Stimulated activated CD4-positive, alpha-beta T cell treated with anti-CD3 and anti-CD28 coated beads, TNF-alpha, amount 100 ng/mL, for 4 hours (primary cell): ENCODE measurements at regions not wholly inside any gene's neighbourhood (a gene's known extent, or its start where the extent isn't known, plus 50 kb on each side); places are given as distances from the start of the nearest gene placed in this dataset.

Source experiments
- DNase-seq, 3 experiments: peaks; one replicate each; pipeline ENCODE4 v3.0.0-alpha.2; 2020; ENCODE audit warnings: low read depth in 3 of 3

DNA sequence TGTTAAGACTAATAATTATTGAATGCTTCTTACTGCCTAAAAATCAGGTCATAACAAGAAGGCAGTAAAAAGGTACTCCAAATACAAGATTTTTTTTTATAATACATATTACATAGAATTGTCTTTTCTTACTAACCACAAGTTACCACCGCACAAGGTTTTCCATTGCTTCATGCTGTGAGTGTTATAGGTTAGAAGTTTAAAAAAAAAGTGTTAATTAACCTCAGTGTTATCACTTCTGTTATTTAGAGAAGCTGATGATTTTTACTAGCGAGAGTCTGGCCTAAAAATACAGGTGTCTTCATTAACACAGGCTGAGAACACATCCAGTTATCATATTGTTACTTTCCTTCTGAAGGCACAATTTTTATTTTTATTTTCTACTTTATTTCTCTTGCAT lies 1281.9 kb upstream of the CELF2 start:
- no peak for DNase-seq

DNA sequence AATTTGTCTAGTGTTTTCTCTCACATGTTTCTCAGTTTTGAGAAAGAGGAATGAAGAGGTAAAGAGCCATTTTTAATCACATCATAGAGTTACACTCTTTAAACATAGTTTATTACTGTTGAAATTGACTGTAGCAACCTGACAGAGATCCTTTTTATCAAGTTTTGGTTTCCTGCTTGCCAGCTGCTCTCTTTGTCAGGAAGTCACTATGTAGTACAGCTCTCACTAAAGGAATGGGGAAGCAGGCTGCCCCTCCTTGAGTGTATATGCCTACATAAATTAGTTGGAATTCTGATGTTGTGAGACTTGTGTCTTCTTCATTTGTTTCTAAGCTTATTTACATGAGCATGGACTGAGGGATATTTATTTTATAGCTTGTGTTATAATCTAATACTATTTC lies 1274.0 kb upstream of the CELF2 start:
- no peak for DNase-seq

DNA sequence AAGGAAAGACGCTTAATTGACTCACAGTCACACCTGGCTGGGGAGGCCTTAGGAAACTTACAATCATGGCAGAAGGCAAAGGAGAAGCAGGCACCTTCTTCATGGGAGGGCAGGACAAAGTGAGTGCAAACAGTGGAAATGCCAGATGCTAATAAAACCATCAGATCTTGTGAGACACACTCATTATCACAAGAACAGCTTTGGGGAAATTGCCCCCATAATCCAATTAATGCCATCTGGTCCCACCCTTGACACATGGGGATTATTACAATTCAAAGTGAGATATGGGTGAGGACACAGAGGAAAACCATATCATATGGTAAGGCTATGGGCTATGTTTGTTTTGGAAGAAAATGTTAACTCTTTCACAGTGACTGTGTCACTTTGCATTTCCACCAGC lies 1272.5 kb upstream of the CELF2 start:
- no peak for DNase-seq

DNA sequence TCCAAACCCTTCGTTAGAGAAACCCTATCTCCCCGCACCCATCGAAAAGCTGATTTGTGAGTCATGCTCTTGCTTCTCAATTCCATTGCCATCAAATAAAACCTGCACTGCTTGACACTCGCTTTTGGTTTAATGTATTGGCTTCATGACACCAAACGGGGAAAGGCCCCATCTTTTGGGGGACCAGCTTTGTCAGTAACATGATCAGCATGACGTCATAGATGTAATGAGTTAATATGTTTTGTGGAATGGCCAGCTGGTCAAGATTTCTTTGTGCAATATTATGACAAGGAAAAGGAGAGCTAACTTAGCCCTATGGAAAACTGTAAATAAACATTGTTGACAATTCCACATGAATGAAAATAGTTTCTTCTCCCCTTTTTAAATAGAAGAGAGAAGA lies 1260.5 kb upstream of the CELF2 start:
- DNase-seq = no peak

DNA sequence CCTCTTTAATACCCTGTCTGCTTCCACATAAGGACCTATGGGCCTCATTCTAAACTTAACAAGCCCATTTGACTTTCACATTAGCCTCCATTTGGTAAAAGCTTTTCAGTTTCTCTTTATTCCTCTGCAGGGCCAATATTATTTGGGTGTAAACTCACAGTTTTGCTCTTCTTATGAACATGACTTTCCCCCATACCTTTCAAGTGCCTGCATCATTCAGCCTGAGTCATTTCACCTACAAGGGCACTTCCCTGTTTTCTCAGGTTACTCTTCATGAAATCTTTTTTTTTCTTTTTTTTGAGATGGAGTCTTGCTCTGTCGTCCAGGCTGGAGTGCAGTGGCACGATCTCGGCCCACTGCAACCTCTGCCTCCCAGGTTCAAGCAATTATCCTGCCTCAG lies 1258.1 kb upstream of the CELF2 start:
- no peak for DNase-seq

DNA sequence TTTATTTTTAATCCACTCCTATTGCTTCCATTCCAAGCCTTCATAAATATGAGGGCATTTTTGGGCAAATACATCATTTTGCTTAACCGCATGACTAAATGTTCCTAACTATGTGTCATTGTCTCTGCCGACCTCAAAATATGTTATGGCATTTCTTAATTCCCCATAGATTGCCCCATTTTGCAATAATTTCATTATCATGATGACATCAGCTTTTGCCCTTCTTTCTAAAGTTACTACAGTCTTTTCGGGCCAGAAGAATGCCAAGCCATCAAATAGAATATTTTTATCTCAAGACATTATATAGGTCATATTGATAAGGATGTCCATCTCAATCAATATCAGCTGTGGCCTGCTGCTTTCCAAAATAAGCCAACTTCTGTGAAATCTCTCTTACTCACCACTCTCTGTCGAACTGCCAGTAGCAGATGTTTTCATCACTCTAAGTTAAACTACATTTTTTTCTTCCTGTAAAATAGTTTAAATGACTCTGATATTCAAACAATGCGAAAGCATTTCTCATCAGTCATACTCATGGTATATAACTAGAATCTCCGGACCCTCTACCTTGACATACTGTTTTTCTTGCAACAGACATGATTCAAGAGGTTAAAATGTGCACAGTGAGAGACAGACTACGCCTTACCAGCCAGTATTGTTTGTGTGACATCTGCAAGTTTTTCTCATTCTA lies 1254.6 kb upstream of the CELF2 start:
- no peak for DNase-seq

DNA sequence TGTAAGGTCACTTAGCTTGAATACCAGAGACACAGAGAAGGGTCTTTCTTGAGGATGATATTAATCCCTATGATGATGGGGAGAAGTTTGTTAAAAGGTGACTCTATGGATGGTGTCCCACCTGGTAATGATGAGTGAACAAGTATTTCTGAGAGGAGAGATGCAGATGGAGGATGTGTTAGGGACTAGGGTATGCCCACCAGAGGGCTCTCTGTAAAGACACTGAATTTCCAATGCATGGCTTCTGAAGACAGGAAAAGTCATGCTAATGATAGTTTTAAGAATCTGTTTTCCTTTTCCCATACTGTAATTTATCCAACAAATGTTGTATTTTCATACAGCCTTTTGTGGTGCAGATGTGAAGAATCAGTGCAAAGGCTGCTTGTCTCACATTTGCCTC lies 1250.9 kb upstream of the CELF2 start:
- no peak for DNase-seq

DNA sequence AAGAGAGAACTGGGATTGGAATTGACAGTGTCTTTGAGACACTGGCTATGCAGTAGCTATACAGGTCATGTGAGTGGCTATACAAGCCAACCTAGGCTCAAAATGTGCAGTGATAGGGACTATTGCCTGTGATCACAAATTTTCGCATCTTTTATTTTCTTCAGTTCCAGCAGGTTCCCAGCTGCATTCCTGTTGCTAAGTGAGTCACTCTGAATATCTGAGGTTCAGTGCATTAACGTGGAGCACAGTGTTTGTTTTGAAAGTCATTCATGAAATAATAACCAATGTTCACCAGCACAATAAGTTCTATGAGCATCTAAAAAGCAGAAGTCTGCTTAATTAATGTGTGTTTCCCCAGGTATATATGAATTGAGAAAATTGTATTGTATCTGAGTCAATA lies 1236.0 kb upstream of the CELF2 start:
- DNase-seq = no peak

DNA sequence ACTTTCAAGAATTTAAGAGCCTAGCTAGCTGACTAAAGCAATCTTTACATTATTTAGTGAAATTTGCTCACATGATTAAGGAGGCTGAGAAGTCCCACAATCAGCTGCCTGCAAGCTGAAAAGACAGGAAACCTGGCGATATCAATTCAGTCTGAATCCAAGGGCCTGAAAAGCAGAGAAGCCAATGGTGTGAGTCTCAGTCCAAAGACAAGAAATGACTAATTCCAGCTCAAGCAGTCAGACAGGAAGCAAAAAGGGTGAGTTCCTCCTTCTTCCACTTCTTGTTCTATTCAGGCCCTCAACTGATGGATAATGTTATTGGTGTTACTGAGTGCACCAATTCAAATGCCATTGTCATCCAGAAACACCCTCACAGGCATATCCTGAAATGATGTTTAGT lies 1231.6 kb upstream of the CELF2 start:
- DNase-seq = no peak

DNA sequence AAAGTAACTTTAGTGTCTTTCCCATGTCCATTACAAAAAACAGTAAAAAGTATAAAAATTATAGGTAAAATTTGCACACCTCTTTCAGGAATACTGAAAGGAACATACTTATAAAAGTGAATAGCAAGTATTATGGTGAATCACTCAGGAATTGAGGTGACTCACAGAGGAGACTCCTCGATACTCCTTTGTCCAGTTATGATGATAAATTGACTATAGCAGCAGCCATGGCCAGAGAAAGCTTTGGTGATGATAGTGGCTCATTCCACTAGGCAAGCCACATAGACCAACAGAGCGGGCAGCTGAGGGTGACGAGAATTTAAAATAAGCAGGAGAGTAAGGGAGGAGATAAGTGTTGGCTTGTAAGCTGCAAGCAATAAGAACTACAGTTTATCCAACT lies 1231.1 kb upstream of the CELF2 start:
- no peak for DNase-seq

DNA sequence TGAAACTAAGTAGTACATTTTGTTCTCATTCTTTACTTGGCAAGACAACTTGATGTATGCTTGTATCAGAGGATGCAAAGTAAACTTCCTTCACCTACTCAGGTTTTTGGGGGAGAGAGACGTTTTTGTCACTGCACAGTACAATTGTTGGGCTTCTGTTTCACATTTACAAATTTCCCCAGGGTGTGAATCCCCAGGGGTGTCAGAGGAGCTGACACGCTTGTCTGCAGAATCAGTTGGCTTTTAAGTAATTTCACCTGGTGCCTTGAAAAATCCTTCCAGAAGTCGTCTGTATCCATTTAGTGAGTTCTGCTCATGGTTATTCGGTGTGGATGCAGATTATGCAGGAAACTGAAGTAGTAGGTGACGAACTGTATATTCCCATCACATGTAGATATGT lies 1227.7 kb upstream of the CELF2 start:
- no peak for DNase-seq

DNA sequence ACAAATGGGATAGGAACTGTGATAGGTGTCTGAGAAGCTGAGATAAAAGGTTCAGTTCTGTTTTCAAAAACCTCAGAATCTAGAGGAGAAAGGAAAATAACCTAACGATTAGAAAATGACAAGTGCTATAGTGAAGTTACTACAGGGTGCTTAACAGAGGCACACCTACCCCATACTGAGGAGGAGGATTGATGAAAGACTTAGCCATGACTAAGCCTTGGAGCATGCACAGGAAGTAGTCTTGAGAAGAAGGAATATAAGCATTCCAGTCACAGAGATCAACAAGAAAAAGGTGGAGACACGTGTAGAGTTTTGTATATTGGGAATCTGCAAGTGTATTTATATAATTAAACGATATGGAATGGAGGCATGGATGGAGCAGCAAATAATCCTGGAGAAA lies 1225.5 kb upstream of the CELF2 start:
- DNase-seq = no peak

DNA sequence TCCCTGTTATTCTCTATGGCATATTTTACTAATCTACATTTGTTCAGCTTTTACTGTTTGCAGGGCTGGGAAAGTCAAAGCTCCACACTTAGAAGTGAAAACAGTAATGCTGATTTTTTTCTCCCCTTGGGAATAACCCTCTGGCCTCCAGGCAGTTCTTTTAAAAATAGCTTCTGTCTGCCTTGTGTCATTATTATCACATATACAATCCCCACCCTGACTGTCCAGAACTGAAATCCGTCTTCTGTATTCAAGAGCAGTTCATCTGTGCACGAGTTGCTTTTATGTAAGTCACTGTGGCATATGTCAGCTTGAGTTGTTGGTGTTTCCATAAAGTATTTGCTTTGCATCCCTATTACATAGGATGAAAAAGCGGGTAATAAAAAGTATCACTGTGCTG lies 1221.1 kb upstream of the CELF2 start:
- DNase-seq = no peak

DNA sequence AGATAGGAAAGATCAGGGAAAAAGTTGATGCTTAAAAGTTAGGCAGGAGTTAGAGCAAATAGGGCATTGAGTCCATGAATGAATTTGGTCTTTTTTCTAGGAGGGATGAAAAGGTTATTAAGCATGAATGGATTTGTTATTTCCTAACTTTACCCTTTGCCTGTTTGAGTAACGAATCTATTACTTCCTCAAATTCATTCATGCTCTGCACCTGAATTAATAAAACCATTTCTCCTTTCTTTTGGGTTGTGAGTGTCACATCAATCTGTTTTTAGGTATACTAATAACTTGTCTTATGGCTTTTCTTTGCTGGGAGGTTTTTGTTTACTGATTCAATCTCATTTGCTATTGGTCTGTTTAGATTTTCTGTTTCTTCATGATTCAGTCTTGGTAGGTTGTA lies 1217.7 kb upstream of the CELF2 start:
- DNase-seq = no peak

DNA sequence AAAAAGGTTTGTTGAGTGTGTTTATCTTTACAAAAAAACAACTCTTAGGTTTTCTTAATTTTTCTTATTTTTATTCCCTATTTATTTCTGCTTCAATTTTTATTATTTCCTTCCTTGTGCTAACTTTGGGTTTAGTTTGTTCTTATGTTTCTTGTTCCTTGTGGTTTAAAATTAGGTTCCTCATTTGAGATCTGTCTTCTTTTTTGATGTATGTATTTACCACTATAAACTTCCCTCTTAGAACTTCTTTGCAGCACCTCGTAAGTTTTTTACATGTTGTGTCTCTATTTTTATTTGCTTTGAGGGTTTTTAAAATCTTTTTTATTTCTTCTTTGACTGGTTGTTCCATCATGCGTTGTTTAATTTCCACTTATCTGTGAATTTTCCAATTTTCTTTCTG lies 1217.1 kb upstream of the CELF2 start:
- no peak for DNase-seq

DNA sequence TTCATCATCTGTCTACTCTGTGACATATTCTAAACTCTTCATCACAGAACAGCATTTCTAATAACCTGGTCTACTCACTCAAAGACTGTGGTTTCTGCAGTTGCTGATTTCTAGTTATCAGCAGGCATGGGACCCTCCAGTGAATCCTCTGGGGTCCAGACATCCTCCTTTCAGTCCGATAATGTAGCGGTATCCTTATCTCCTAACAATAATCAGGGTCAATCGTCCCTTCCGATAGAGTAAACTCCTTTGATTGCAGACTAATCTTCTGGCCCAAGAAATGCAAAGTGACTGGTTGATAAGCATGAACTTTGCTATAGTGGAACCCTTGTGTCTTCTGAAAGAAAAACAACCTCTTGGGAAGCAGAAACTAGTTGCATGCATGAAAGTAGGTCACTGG lies 1209.8 kb upstream of the CELF2 start:
- no peak for DNase-seq

DNA sequence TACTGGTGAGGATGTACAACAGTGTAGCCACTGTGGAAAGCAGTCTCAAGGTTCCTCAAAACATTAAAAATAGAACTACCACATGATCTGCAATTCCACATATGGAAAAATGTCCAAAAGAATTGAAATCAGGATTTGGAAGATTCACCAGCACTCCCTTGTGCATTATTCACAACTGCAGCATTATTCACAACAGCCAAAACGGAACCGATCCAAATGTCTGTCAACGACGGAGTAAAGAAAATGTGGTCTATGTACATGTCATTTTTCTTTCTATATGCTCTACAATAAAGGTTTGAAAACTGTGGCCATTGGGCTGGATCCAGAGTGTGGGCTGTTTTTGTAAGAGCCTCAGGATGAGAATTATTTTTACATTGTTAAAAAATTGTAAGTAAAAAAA lies 1206.1 kb upstream of the CELF2 start:
- no peak for DNase-seq

DNA sequence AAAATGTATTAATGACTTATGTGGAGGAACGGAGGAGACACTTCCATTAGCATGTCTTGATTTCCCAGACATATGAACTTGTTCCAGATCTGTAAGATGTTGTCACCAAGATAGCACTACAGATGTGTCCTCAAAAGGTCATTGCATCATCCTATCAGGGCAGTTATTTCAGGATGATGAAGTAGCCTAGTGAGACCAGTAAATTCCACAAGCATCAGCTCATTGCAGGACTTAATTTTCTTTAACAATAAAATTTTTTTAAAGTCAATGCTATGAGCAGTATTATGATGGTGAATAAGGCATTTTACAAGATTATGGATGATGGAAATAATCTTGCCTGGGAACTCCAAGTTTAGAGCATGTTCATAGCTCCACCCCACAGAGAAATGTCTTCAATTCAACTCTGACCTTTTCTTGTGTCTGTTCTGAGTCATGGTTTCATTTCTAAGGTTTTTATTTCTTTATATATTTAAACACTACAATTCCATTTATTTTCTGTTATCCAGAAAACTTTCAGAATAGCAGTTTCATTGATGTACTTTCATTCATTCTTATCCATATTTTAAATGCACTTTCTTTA lies 1203.3 kb upstream of the CELF2 start:
- DNase-seq = no peak

DNA sequence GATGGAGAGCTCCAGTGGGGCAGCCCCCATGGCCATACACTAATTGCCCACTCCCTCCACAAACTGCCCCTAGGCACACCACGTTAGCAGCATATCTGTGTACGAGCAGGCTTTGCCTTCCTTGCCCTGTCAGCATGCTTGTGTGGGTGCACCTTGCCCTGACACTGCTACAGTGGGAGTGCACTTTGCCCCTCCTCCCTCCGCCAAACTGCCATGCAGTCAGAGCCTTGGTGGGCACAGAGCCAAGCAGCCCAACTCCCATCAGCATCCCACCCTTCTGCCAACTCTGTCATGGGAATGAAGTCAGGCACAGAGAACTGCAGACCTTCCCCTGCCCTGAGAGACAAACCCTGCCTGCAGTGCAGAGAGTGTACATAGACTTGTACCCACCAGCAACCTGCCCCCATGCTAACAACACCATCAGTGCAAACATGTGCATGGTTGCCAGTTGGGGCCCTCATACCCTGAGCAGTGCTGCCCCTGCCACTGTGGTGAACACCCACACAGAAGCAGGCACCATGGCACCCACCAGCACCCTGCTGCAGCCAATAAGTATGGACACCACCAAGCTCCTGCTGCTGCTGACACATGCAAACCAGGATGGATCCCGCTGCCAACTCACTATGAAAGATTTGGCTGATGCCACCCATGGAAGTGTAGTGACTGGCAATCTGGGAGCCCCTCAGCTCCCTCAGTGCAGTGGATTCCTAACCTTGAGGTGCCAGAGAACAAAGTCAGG lies 1197.7 kb upstream of the CELF2 start:
- no peak for DNase-seq

DNA sequence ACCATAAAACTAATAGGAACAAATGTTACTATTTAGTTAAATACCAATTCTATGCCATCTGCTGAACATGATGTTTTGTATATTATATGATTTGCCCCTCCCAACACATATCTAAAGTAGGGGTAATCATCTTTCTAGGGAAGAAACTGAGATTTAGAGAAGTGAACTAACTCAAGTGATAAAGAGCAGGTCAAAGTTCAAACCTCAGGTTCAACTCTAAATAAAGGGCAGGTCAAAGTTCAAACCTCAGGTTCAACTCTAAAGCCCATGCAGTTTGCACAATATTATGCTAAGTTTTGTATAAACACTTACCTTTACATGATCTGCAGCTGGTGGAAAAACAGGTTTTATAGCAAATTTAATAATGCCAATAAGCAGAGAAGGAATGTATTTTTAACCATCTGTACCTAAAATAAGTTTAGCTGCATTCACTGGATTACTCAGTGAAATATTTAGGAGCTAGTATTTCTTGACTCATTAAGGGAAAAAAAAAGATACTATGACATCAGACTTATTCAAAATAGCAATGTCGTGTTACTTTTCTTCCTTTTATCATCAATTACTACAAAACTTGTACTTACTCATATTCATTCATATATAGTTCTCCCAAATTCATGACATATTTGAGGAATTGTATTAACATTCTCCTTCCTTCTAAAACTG lies 1194.3 kb upstream of the CELF2 start:
- DNase-seq = no peak

DNA sequence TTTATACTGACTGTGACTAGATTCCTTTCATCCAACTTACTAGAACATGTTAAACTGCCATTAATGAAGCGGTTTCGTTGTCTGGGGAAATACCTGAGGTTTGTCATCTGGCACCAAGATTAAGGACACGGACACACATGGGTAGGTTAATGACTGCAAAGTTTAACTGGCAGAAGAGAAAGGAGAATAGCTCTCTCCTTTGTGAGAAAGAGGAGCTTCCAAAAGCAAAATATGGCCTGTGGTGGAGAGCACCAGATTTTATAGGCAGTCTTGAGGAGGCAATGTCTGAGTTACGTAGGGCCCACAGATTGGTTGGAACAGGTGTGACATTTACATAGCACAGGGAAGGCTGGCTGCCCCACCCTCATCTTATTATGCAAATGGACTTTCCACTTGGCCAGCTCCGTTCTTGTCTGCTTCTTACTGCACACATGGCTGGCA lies 1193.0 kb upstream of the CELF2 start:
- no peak for DNase-seq

DNA sequence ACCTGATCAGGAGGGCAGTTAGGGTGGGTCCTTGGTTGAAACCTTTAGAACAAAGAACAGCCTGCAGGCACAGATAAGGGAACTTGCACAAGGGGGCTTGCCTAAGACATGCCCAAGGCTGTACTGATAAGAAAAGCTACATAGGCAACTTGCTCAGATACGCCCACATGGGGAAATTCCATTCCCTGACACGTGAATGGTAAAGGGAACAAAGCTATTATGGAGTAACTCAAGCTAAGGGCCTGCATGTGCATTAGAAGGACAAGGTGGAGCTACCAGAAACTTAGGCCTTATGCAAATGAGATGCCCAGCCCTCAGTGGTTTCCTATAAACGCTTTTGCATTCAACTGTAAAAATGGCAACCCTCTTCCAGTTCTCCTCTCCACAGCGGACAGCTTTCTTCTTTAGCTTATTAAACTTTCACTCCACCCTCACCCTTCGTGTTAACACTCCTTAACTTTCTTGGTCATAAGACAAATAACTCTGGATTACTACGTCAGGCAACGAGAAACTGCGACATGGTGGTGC lies 1192.1 kb upstream of the CELF2 start:
- no peak for DNase-seq

DNA sequence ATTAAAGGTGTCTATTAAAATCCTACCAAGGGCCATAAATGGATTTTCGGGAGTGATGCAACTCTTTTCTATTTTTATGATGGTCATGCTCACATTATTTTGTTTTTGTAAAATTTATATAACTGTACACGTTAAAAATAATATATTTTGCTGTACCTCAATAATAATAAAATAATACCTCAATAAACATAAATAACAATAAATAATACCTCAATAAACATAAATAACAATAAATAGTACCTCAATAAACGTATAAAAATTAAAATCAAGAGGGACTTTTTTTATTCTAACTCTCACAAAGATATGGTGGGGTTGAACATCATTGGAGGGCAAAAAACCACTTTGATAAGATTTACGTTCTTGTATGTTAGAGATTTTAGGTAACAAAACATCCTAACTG lies 1189.6 kb upstream of the CELF2 start:
- DNase-seq = no peak
